Activated T-helper 1 cell treated with anti-CD3 and anti-CD28 coated beads, Interleukin-12 subunit alpha, Interleukin-12 subunit beta, Interleukin-2, Interleukin-4 antibody, amounts not matched to agents 30 ng/mL and 10 ng/mL and 1 ng/mL, durations not matched to agents 14 hours and 24 hours and 36 hours (primary cell): ENCODE measurements at regions not wholly inside any gene's neighbourhood (a gene's known extent, or its start where the extent isn't known, plus 50 kb on each side); places are given as distances from the start of the nearest gene placed in this dataset.
"Not testable (repeated sequence)": the region's sequence is repeated elsewhere in the genome, so short reads cannot be mapped to it uniquely, and the experiment has no call there.

ENCODE experiments used
- DNase-seq: peaks from one replicate; pipeline ENCODE4 v3.0.0; 2021; ENCODE audit warnings: low spot score
- H3K27ac Mint-ChIP-seq: one replicate; pipeline ENCODE4 v1.8.0; 2021; ENCODE audit warnings: mild to moderate bottlenecking, mixed read lengths
- H3K27me3 Mint-ChIP-seq: one replicate; pipeline ENCODE4 v1.8.0; 2022; ENCODE audit warnings: mild to moderate bottlenecking, moderate library complexity, mixed read lengths; ENCODE audit not compliant: insufficient read depth
- H3K36me3 Mint-ChIP-seq: one replicate; pipeline ENCODE4 v1.8.0; 2021; ENCODE audit warnings: low read depth, mixed read lengths
- H3K4me1 Mint-ChIP-seq: one replicate; pipeline ENCODE4 v1.8.0; 2021; ENCODE audit warnings: low read depth, mixed read lengths
- H3K4me3 Mint-ChIP-seq: one replicate; pipeline ENCODE4 v1.8.0; 2021; ENCODE audit warnings: mild to moderate bottlenecking, moderate library complexity, mixed read lengths
- H3K9me3 Mint-ChIP-seq: one replicate; pipeline ENCODE4 v1.8.0; 2021; ENCODE audit warnings: mixed read lengths
- intact Hi-C: fragments of 100-400 bp; cut with micrococcal nuclease; formaldehyde crosslinking; loops from one replicate; pipeline ENCODE4 v1.15.1; 2024

- no peak overlapping the region for H3K27ac Mint-ChIP-seq
Observed at GRCh38 chr1:208465786-208466590, 221.8 kb upstream of the PLXNA2 start.

GRCh38 chr1:208467151-208467780, 223.1 kb upstream of the PLXNA2 start:
- Mint-ChIP-seq H3K36me3 (no peaks in the 10 kb centered on the region), H3K4me1 (no peaks in the 10 kb centered on the region), H3K4me3 (no peak overlapping the region), H3K27ac (no peak overlapping the region), H3K9me3 (no peaks in the 10 kb centered on the region), H3K27me3 (no peaks in the 10 kb centered on the region)
- DNase-seq = no peak
- intact Hi-C loops = no loop called here

More at GRCh38 chr1:208465786-208466590, 221.8 kb upstream of the PLXNA2 start:
- DNase-seq = no peak
- no peaks in the 10 kb centered on the region for H3K4me1 Mint-ChIP-seq
- intact Hi-C loops = no loop called here
- H3K36me3 Mint-ChIP-seq = no peaks in the 10 kb centered on the region
- H3K9me3 Mint-ChIP-seq = no peaks in the 10 kb centered on the region
- no peaks in the 10 kb centered on the region for H3K27me3 Mint-ChIP-seq
- H3K4me3 Mint-ChIP-seq = no peak overlapping the region

- H3K9me3 Mint-ChIP-seq = no peaks in the 10 kb centered on the region
- H3K27me3 Mint-ChIP-seq = no peaks in the 10 kb centered on the region
- H3K27ac Mint-ChIP-seq = no peak overlapping the region
- DNase-seq = no peak
- no peaks in the 10 kb centered on the region for H3K4me1 Mint-ChIP-seq
- intact Hi-C loops = no loop called here
- H3K4me3 Mint-ChIP-seq = no peak overlapping the region
- H3K36me3 Mint-ChIP-seq = no peaks in the 10 kb centered on the region
Observed at GRCh38 chr1:208475449-208475848, 231.3 kb upstream of the PLXNA2 start.

GRCh38 chr1:208475951-208476845, 232.0 kb upstream of the PLXNA2 start:
- intact Hi-C loops = no loop called here

GRCh38 chr1:208476846-208477170, 232.6 kb upstream of the PLXNA2 start:
- Mint-ChIP-seq H3K4me1 (no peaks in the 10 kb centered on the region), H3K36me3 (no peaks in the 10 kb centered on the region), H3K27me3 (no peaks in the 10 kb centered on the region), H3K9me3 (no peaks in the 10 kb centered on the region), H3K4me3 (no peak overlapping the region), H3K27ac (no peak overlapping the region)
- intact Hi-C loops = no loop called here
- no peak for DNase-seq

More at GRCh38 chr1:208475951-208476845, 232.0 kb upstream of the PLXNA2 start:
- Mint-ChIP-seq H3K27me3 (no peaks in the 10 kb centered on the region), H3K4me3 (no peak overlapping the region), H3K4me1 (no peaks in the 10 kb centered on the region), H3K36me3 (no peaks in the 10 kb centered on the region), H3K9me3 (no peaks in the 10 kb centered on the region), H3K27ac (no peak overlapping the region)
- DNase-seq = no peak

GRCh38 chr1:208479435-208479834, 235.3 kb upstream of the PLXNA2 start:
- H3K4me3 Mint-ChIP-seq = no peak overlapping the region
- no peak for DNase-seq
- intact Hi-C loops = no loop called here
- no peak overlapping the region for H3K27ac Mint-ChIP-seq
- H3K9me3 Mint-ChIP-seq = no peaks in the 10 kb centered on the region
- H3K27me3 Mint-ChIP-seq = no peaks in the 10 kb centered on the region
- no peaks in the 10 kb centered on the region for H3K4me1 Mint-ChIP-seq
- H3K36me3 Mint-ChIP-seq = no peaks in the 10 kb centered on the region

GRCh38 chr1:208485512-208485911, 241.3 kb upstream of the PLXNA2 start:
- peaks cover 3% of the 10 kb centered on the region for H3K27me3 Mint-ChIP-seq
- no peaks in the 10 kb centered on the region for H3K4me1 Mint-ChIP-seq
- H3K4me3 Mint-ChIP-seq = no peak overlapping the region
- H3K9me3 Mint-ChIP-seq = no peaks in the 10 kb centered on the region
- intact Hi-C loops = no loop called here
- DNase-seq = no peak
- H3K27ac Mint-ChIP-seq = no peak overlapping the region
- no peaks in the 10 kb centered on the region for H3K36me3 Mint-ChIP-seq

GRCh38 chr1:208486677-208487076, 242.5 kb upstream of the PLXNA2 start:
- no peaks in the 10 kb centered on the region for H3K4me1 Mint-ChIP-seq
- H3K27me3 Mint-ChIP-seq = peaks cover 6% of the 10 kb centered on the region
- H3K36me3 Mint-ChIP-seq = no peaks in the 10 kb centered on the region

GRCh38 chr1:208488432-208488831, 244.2 kb upstream of the PLXNA2 start:
- intact Hi-C loops, H3K27ac Mint-ChIP-seq, H3K9me3 Mint-ChIP-seq, H3K27me3 Mint-ChIP-seq, DNase-seq, H3K36me3 Mint-ChIP-seq, H3K4me1 Mint-ChIP-seq, H3K4me3 Mint-ChIP-seq: not testable (repeated sequence)

More at GRCh38 chr1:208486677-208487076, 242.5 kb upstream of the PLXNA2 start:
- Mint-ChIP-seq H3K9me3 (no peaks in the 10 kb centered on the region), H3K27ac (no peak overlapping the region), H3K4me3 (no peak overlapping the region)
- intact Hi-C loops = no loop called here
- no peak for DNase-seq

- Mint-ChIP-seq H3K36me3 (no peaks in the 10 kb centered on the region), H3K9me3 (no peaks in the 10 kb centered on the region), H3K4me1 (no peaks in the 10 kb centered on the region), H3K27me3 (peaks cover 2% of the 10 kb centered on the region), H3K27ac (no peak overlapping the region), H3K4me3 (no peak overlapping the region)
- intact Hi-C loops = no loop called here
- DNase-seq = no peak
Observed at GRCh38 chr1:208496467-208497371, 252.5 kb upstream of the PLXNA2 start.

- Mint-ChIP-seq H3K9me3 (no peaks in the 10 kb centered on the region), H3K4me1 (no peaks in the 10 kb centered on the region), H3K27ac (no peak overlapping the region), H3K27me3 (peaks cover 2% of the 10 kb centered on the region), H3K36me3 (no peaks in the 10 kb centered on the region), H3K4me3 (no peak overlapping the region)
- no peak for DNase-seq
- intact Hi-C loops = no loop called here
Observed at GRCh38 chr1:208497866-208498541, 253.8 kb upstream of the PLXNA2 start.

- H3K9me3 Mint-ChIP-seq = no peaks in the 10 kb centered on the region
- H3K27ac Mint-ChIP-seq = no peak overlapping the region
- H3K4me1 Mint-ChIP-seq = no peaks in the 10 kb centered on the region
- peaks cover 1% of the 10 kb centered on the region for H3K27me3 Mint-ChIP-seq
- no peak overlapping the region for H3K4me3 Mint-ChIP-seq
- DNase-seq = no peak
- intact Hi-C loops = no loop called here
- no peaks in the 10 kb centered on the region for H3K36me3 Mint-ChIP-seq
Observed at GRCh38 chr1:208499026-208499425, 254.8 kb upstream of the PLXNA2 start.
